Fibroblast of lung (primary cell): ENCODE measurements at regions not wholly inside any gene's neighbourhood (a gene's known extent, or its start where the extent isn't known, plus 50 kb on each side); places are given as distances from the start of the nearest gene placed in this dataset.

ENCODE experiments used
- DNase-seq, 2 donors: peaks; one replicate each; pipeline versions ENCODE4 v3.0.0 to v3.0.0-alpha.2; 2010; ENCODE audit warnings: low read depth in 2 of 2
- H2AFZ ChIP-seq: 2 replicates; pipeline ENCODE4 v1.5.1; 2012; ENCODE audit warnings: low read length, control low read depth, inconsistent platforms
- H3K27ac ChIP-seq: 2 replicates; pipeline ENCODE4 v1.5.1; 2011; ENCODE audit warnings: low read length, control low read depth; ENCODE audit not compliant: insufficient read depth
- H3K27me3 ChIP-seq: 2 replicates; pipeline ENCODE4 v1.5.1; 2011; ENCODE audit warnings: mild to moderate bottlenecking, low read length; ENCODE audit not compliant: control insufficient read depth, insufficient read depth
- H3K36me3 ChIP-seq: 2 replicates; pipeline ENCODE4 v1.5.1; 2011; ENCODE audit warnings: low read length; ENCODE audit not compliant: control insufficient read depth, insufficient read depth
- H3K4me1 ChIP-seq: 2 replicates; pipeline ENCODE4 v1.5.1; 2011; ENCODE audit warnings: low read length; ENCODE audit not compliant: control insufficient read depth, insufficient read depth; ENCODE audit errors: extremely low read depth
- H3K4me2 ChIP-seq: 2 replicates; pipeline ENCODE4 v1.5.1; 2011; ENCODE audit warnings: low read length, control low read depth; ENCODE audit not compliant: insufficient read depth; ENCODE audit errors: extremely low read depth
- H3K4me3 ChIP-seq, 4 experiments: fragments of 200-600 bp in 1 of 4; sonication (generic) in 1 of 4; replicated peaks in 1 of 4; 2 replicates each; pipeline ENCODE4 v1.5.1; 2011 to 2016; ENCODE audit warnings: low read length in 4 of 4, low read depth in 3 of 4, mild to moderate bottlenecking in 3 of 4, control low read depth in 2 of 4, inconsistent platforms in 1 of 4, mixed read lengths in 1 of 4; ENCODE audit not compliant: insufficient read depth in 1 of 4; ENCODE audit errors: control extremely low read depth in 1 of 4
- H3K79me2 ChIP-seq: 2 replicates; pipeline ENCODE4 v1.5.1; 2012; ENCODE audit warnings: mild to moderate bottlenecking, low read length, inconsistent platforms; ENCODE audit not compliant: control insufficient read depth, insufficient read depth
- H3K9ac ChIP-seq: 2 replicates; pipeline ENCODE4 v1.5.1; 2011; ENCODE audit warnings: mild to moderate bottlenecking, low read length, control low read depth; ENCODE audit not compliant: insufficient read depth
- H3K9me3 ChIP-seq: 2 replicates; pipeline ENCODE4 v1.5.1; 2012; ENCODE audit warnings: low read depth, low read length; ENCODE audit not compliant: control insufficient read depth, insufficient read depth
- H4K20me1 ChIP-seq: 2 replicates; pipeline ENCODE4 v1.5.1; 2011; ENCODE audit warnings: low read length; ENCODE audit not compliant: control insufficient read depth, insufficient read depth; ENCODE audit errors: extremely low read depth
- CTCF ChIP-seq, 2 donors: IDR thresholded peaks in 1 of 2; conservative IDR thresholded peaks in 1 of 2; 1 replicate in 1 of 2; 2 replicates in 1 of 2; pipeline ENCODE4 v1.5.1; 2011 to 2012; ENCODE audit warnings: low read length in 2 of 2, control low read depth in 1 of 2, inconsistent platforms in 1 of 2, low read depth in 1 of 2, mild to moderate bottlenecking in 1 of 2
- EZH2 ChIP-seq: IDR thresholded peaks from 2 replicates; pipeline ENCODE4 v1.5.1; 2012; ENCODE audit warnings: low read length, control low read depth, mild to moderate bottlenecking; ENCODE audit errors: missing control alignments

GRCh38 chr2:8251291-8251690 is 430.6 kb upstream of the ID2 start:
- no peaks in the 10 kb centered on the region for H3K79me2 ChIP-seq
- H2AFZ ChIP-seq, result no peak overlapping the region
- H3K4me1 ChIP-seq, result peaks cover 3% of the 10 kb centered on the region
- no peak overlapping the region for H3K27ac ChIP-seq
- TF ChIP-seq EZH2 (no peak), CTCF (conservative IDR thresholded peaks at IDR 0.05 in 1 of 2, IDR thresholded peaks at IDR 0.05 in 1 of 2; ENCODE audit: low read depth in 1 of 2, low read length in 2 of 2) (no peak)
- no peak overlapping the region for H3K4me3 ChIP-seq
- H3K27me3 ChIP-seq, result no peaks in the 10 kb centered on the region
- H3K4me2 ChIP-seq, result no peak overlapping the region
- DNase-seq, result no peak
- no peaks in the 10 kb centered on the region for H4K20me1 ChIP-seq
- no peaks in the 10 kb centered on the region for H3K9me3 ChIP-seq
- no peak overlapping the region for H3K9ac ChIP-seq
- H3K36me3 ChIP-seq, result no peaks in the 10 kb centered on the region

- Histone ChIP-seq H3K9me3 (no peaks in the 10 kb centered on the region), H3K27ac (no peak overlapping the region), H3K9ac (no peak overlapping the region), H3K36me3 (no peaks in the 10 kb centered on the region), H3K4me3 (no peak overlapping the region), H2AFZ (no peak overlapping the region), H3K4me1 (peaks cover 3% of the 10 kb centered on the region), H4K20me1 (no peaks in the 10 kb centered on the region), H3K79me2 (no peaks in the 10 kb centered on the region), H3K4me2 (no peak overlapping the region), H3K27me3 (no peaks in the 10 kb centered on the region)
- no peak for DNase-seq
- TF ChIP-seq EZH2, result no peak
- TF ChIP-seq CTCF (conservative IDR thresholded peaks at IDR 0.05 in 1 of 2, IDR thresholded peaks at IDR 0.05 in 1 of 2; ENCODE audit: low read depth in 1 of 2, low read length in 2 of 2), result no peak
Measured at GRCh38 chr2:8251856-8252255, 430.0 kb upstream of the ID2 start.

- Histone ChIP-seq H3K27ac (no peak overlapping the region), H2AFZ (no peak overlapping the region), H3K27me3 (no peaks in the 10 kb centered on the region), H3K4me2 (no peak overlapping the region), H3K36me3 (no peaks in the 10 kb centered on the region), H4K20me1 (no peaks in the 10 kb centered on the region), H3K4me3 (no peak overlapping the region), H3K4me1 (no peaks in the 10 kb centered on the region), H3K79me2 (no peaks in the 10 kb centered on the region), H3K9ac (no peak overlapping the region), H3K9me3 (no peaks in the 10 kb centered on the region)
- TF ChIP-seq EZH2 (no peak), CTCF (conservative IDR thresholded peaks at IDR 0.05 in 1 of 2, IDR thresholded peaks at IDR 0.05 in 1 of 2; ENCODE audit: low read depth in 1 of 2, low read length in 2 of 2) (no peak)
- DNase-seq, result no peak
Measured at GRCh38 chr2:8252997-8253694, 428.7 kb upstream of the ID2 start.
